Endothelial cell (in vitro differentiated cells): ENCODE measurements at regions not wholly inside any gene's neighbourhood (a gene's known extent, or its start where the extent isn't known, plus 50 kb on each side); places are given as distances from the start of the nearest gene placed in this dataset.

ENCODE experiments used
- DNase-seq: peaks from one replicate; pipeline ENCODE4 v3.0.0; 2021; ENCODE audit warnings: low spot score
- H3K27ac Mint-ChIP-seq: one replicate; pipeline ENCODE4 v1.8.0; 2021; ENCODE audit warnings: mixed read lengths, inconsistent platforms; ENCODE audit not compliant: unreplicated experiment
- H3K27me3 Mint-ChIP-seq: one replicate; pipeline ENCODE4 v1.8.0; 2021; ENCODE audit warnings: mild to moderate bottlenecking, moderate library complexity, mixed read lengths, inconsistent platforms; ENCODE audit not compliant: unreplicated experiment
- H3K36me3 Mint-ChIP-seq: one replicate; pipeline ENCODE4 v1.8.0; 2021; ENCODE audit warnings: mild to moderate bottlenecking, low read depth, mixed read lengths, inconsistent platforms; ENCODE audit not compliant: unreplicated experiment
- H3K4me1 Mint-ChIP-seq: one replicate; pipeline ENCODE4 v1.8.0; 2021; ENCODE audit warnings: mild to moderate bottlenecking, mixed read lengths, inconsistent platforms; ENCODE audit not compliant: unreplicated experiment
- H3K4me3 Mint-ChIP-seq: one replicate; pipeline ENCODE4 v1.8.0; 2021; ENCODE audit warnings: mild to moderate bottlenecking, mixed read lengths, inconsistent platforms; ENCODE audit not compliant: unreplicated experiment
- H3K9me3 Mint-ChIP-seq: one replicate; pipeline ENCODE4 v1.8.0; 2021; ENCODE audit warnings: mixed read lengths, inconsistent platforms; ENCODE audit not compliant: unreplicated experiment
- TF ChIP-seq, protein P1 (sequence below): fragments of 200-600 bp; sonication (generic); IDR thresholded peaks from one replicate; pipeline ENCODE4 v1.5.0; 2021; ENCODE audit warnings: antibody characterized with exemption; ENCODE audit not compliant: unreplicated experiment

DNA sequence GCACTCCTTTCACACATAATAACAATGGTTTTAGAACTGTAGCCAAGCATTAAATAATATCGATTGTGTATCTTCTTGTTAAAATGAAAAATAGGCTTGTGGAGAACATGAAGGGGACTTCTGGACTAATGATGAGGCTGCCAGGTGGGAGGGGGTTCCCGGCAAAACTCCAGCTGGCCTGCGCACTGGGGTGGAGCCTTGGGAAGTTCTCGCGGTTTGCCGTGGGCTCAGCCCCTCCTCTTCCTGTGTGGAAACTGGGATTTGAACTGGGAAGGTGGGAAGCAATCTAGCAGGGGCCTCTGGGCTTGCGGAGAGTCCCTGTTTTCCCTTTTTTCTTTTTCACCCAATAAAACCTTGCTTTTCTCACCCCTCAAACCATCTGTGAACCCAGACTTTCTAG lies 113.7 kb upstream of the SLITRK1 start:
- Mint-ChIP-seq H3K27me3 (no peaks in the 10 kb centered on the region), H3K4me1 (no peaks in the 10 kb centered on the region), H3K27ac (no peak overlapping the region), H3K4me3 (no peak overlapping the region), H3K9me3 (no peaks in the 10 kb centered on the region), H3K36me3 (no peaks in the 10 kb centered on the region)
- TF ChIP-seq, protein P1, sequence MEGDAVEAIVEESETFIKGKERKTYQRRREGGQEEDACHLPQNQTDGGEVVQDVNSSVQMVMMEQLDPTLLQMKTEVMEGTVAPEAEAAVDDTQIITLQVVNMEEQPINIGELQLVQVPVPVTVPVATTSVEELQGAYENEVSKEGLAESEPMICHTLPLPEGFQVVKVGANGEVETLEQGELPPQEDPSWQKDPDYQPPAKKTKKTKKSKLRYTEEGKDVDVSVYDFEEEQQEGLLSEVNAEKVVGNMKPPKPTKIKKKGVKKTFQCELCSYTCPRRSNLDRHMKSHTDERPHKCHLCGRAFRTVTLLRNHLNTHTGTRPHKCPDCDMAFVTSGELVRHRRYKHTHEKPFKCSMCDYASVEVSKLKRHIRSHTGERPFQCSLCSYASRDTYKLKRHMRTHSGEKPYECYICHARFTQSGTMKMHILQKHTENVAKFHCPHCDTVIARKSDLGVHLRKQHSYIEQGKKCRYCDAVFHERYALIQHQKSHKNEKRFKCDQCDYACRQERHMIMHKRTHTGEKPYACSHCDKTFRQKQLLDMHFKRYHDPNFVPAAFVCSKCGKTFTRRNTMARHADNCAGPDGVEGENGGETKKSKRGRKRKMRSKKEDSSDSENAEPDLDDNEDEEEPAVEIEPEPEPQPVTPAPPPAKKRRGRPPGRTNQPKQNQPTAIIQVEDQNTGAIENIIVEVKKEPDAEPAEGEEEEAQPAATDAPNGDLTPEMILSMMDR: no peak
- DNase-seq: no peak

DNA sequence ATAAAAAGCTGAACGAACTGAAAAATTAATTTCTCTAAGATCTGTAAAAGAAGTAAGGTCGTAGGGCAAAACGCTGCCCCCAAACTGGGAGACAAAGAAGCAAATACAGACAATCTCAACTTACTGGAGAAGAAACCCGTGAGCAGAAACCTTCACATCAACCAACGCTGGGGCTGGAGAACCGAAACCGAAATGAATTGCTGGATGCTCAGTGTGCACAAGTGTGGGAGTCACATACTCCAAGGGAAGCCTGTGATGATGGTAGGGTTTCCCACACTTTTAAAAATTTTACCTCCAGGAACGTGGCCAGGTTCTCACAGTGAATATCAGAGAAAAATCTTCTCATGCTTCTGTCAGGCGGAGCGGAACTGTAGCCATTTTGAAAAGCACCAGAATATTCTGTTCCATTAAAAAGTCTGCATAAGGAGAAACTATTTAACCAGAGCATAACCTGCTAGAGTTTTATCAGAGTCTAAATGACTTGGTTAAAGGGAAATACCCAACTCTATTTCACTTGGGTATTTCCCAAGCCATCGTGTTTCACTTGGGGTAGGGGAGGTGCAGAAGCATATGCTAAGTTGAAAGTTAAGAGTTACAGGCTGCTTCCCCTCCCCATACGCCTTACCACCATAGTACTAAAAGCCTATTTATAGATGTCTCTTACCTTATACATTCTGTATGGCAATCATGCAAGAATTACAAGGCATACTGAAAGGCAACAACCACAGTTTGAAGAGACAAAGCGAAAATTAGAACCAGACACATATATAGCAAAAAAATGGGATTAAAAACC lies 110.5 kb upstream of the SLITRK1 start:
- H3K27me3 Mint-ChIP-seq: no peaks in the 10 kb centered on the region
- no peaks in the 10 kb centered on the region for H3K9me3 Mint-ChIP-seq
- H3K4me1 Mint-ChIP-seq: no peaks in the 10 kb centered on the region
- TF ChIP-seq, protein P1: no peak
- no peaks in the 10 kb centered on the region for H3K36me3 Mint-ChIP-seq
- no peak overlapping the region for H3K27ac Mint-ChIP-seq
- DNase-seq: no peak
- H3K4me3 Mint-ChIP-seq: no peak overlapping the region

DNA sequence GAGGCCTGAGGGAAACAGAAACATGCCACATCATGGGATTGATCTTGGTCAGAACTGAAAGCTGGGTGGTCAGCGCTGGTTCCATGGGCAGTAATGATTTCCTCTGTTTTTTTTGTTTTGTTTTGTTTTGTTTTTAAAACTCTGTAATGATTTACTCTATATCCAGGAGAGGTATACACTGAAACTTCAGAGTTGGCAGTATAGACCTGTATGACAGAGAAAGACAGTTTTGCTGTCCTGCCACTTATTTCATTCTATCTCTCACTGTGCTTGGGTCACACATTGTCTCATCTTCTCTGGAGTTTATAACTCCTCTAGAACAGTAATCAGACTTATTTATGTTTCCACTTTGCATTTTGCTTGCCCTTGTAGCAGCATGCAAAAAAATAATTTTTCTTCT lies 105.1 kb upstream of the SLITRK1 start:
- no peaks in the 10 kb centered on the region for H3K9me3 Mint-ChIP-seq
- no peak overlapping the region for H3K4me3 Mint-ChIP-seq
- no peaks in the 10 kb centered on the region for H3K4me1 Mint-ChIP-seq
- no peak overlapping the region for H3K27ac Mint-ChIP-seq
- no peak for DNase-seq
- no peaks in the 10 kb centered on the region for H3K36me3 Mint-ChIP-seq
- TF ChIP-seq, protein P1: no peak
- no peaks in the 10 kb centered on the region for H3K27me3 Mint-ChIP-seq

DNA sequence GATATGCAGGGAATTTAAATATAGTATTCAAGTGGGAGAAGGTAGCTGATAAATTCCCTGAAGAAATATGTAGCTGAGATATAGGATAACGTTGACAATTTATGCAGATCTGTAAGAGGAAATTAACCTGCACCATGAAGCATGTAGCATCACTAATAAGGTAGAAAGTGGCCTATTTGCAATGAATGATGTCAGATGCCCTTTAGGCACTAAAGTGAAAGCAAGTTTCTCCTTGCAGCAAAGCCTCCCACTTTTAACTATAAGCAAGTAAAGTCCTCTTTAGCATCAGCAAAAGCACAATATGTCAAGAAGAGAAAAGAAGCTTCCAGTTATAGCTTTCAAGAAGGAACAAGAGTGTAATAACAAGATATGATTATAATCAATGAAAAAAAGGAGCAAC lies 102.5 kb upstream of the SLITRK1 start:
- no peaks in the 10 kb centered on the region for H3K4me1 Mint-ChIP-seq
- H3K36me3 Mint-ChIP-seq: no peaks in the 10 kb centered on the region
- H3K27me3 Mint-ChIP-seq: no peaks in the 10 kb centered on the region
- H3K27ac Mint-ChIP-seq: no peak overlapping the region
- H3K9me3 Mint-ChIP-seq: no peaks in the 10 kb centered on the region
- no peak overlapping the region for H3K4me3 Mint-ChIP-seq
- TF ChIP-seq, protein P1: no peak
- DNase-seq: no peak

DNA sequence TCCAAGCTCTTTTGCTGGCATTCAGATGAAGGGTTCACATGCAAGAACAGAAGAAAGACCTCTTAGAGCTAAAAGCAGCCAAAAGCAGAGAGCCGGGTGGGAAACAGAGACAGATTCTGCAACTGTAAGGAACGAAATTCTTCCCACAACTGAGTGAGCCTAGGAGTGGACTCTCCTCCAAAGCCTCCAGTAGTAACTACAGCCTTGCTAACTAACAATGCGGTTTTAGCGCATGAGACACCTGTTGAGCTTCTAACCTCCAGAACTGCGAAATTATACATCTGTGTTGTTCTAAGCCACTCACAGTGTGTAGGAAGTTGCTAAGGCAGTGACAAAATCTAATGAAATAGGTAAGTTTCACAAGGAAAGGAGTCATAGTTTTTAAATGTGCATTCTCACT lies 98.1 kb upstream of the SLITRK1 start:
- Mint-ChIP-seq H3K36me3 (no peaks in the 10 kb centered on the region), H3K27ac (no peak overlapping the region), H3K4me1 (no peaks in the 10 kb centered on the region), H3K27me3 (no peaks in the 10 kb centered on the region), H3K4me3 (no peak overlapping the region), H3K9me3 (no peaks in the 10 kb centered on the region)
- TF ChIP-seq, protein P1: no peak
- no peak for DNase-seq
